ENCODE measurements at regions not wholly inside any gene's neighbourhood (a gene's known extent, or its start where the extent isn't known, plus 50 kb on each side); places are given as distances from the start of the nearest gene placed in this dataset.

DNA sequence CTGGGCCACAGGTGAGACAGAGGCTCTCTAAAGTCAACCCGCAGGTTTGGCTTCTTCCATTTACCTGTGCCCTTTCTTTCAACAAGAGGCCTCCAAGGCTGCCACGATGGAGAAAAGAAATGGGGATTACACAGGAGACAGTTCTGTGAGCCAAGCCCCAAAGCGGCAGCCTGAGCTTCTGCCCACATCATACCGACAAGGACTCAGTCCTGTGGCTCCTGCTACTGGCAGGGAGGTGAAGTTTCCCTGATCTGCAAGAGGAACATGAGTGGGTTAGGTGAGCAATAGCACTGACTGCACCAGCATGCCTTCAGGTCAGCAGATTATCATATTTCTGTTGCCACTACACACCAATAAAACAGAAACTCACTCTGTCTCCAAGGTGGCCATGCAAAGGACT lies 800.0 kb downstream of the KCNJ18 start:
- Histone ChIP-seq H3K27ac (no peak overlapping the region), H3K9ac (ENCODE audit: insufficient read length) (no peak overlapping the region), H3K4me3 (no peak overlapping the region), H3K9me3 (ENCODE audit: low read depth, low read length) (no peaks in the 10 kb centered on the region), H3K36me3 (ENCODE audit: insufficient read depth, low read length) (no peaks in the 10 kb centered on the region)
- no peak for TF ChIP-seq POLR2AphosphoS5 (IDR thresholded peaks at IDR 0.05; ENCODE audit: borderline replicate concordance, low read depth, low read length)
- no peak for TF ChIP-seq FOXP2 (optimal IDR thresholded peaks at IDR 0.05; ENCODE audit: control extremely low read depth, extremely low read length, insufficient read depth)
- no peak for TF ChIP-seq EZH2 (IDR thresholded peaks at IDR 0.05)
- no peak for DNase-seq (ENCODE audit: low read depth, low spot score)

- Histone ChIP-seq H3K4me3 (no peak overlapping the region), H3K27ac (no peak overlapping the region), H3K9me3 (ENCODE audit: low read depth, low read length) (no peaks in the 10 kb centered on the region), H3K36me3 (ENCODE audit: insufficient read depth, low read length) (no peaks in the 10 kb centered on the region), H3K9ac (ENCODE audit: insufficient read length) (no peak overlapping the region)
- TF ChIP-seq POLR2AphosphoS5 (IDR thresholded peaks at IDR 0.05; ENCODE audit: borderline replicate concordance, low read depth, low read length) (no peak), EZH2 (IDR thresholded peaks at IDR 0.05) (no peak), FOXP2 (optimal IDR thresholded peaks at IDR 0.05; ENCODE audit: control extremely low read depth, extremely low read length, insufficient read depth) (no peak)
- DNase-seq (ENCODE audit: low read depth, low spot score): no peak
Measured at GRCh38 chr17:22496450-22496849, 804.1 kb downstream of the KCNJ18 start.

DNA sequence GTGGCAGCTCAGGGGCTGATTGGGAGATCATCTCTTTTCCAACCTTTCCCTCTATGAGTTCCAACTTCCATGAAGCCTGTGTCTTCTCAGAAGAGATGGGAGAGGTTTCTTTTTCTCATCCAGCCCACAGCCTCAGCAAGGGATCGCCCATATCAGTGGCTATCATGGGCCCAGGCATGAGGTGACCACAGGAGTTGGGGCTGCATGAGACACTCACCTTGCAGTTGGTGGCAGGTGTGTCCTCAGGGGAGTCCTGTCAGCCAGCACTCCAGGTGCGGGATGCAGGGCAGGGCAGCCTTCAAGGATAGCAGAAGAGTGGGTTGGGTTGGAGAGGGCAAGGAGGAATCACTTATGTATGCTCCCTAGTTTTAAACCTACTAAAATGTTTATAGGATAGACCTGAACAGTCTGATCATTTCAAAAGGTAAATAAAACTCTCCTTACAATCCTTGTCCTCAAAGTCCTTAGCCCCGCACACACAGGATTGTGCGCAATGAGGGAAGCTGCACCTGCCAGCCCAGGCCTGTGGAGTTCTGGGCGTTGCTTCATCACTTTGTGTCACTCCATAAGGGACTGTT lies 811.1 kb downstream of the KCNJ18 start:
- H3K27ac ChIP-seq: no peak overlapping the region
- no peak overlapping the region for H3K4me3 ChIP-seq
- no peak overlapping the region for H3K9ac ChIP-seq (ENCODE audit: insufficient read length)
- no peak for DNase-seq (ENCODE audit: low read depth, low spot score)
- TF ChIP-seq FOXP2 (optimal IDR thresholded peaks at IDR 0.05; ENCODE audit: control extremely low read depth, extremely low read length, insufficient read depth): no peak
- TF ChIP-seq EZH2 (IDR thresholded peaks at IDR 0.05): no peak
- no peak for TF ChIP-seq POLR2AphosphoS5 (IDR thresholded peaks at IDR 0.05; ENCODE audit: borderline replicate concordance, low read depth, low read length)
- no peaks in the 10 kb centered on the region for H3K36me3 ChIP-seq (ENCODE audit: insufficient read depth, low read length)
- no peaks in the 10 kb centered on the region for H3K9me3 ChIP-seq (ENCODE audit: low read depth, low read length)

GRCh38 chr17:22505660-22506059 lies 813.3 kb downstream of the KCNJ18 start:
- TF ChIP-seq EZH2 (IDR thresholded peaks at IDR 0.05): no peak
- no peak for TF ChIP-seq POLR2AphosphoS5 (IDR thresholded peaks at IDR 0.05; ENCODE audit: borderline replicate concordance, low read depth, low read length)
- no peak for TF ChIP-seq FOXP2 (optimal IDR thresholded peaks at IDR 0.05; ENCODE audit: control extremely low read depth, extremely low read length, insufficient read depth)
- no peak overlapping the region for H3K27ac ChIP-seq
- H3K9me3 ChIP-seq (ENCODE audit: low read depth, low read length): no peaks in the 10 kb centered on the region
- no peaks in the 10 kb centered on the region for H3K36me3 ChIP-seq (ENCODE audit: insufficient read depth, low read length)
- no peak overlapping the region for H3K9ac ChIP-seq (ENCODE audit: insufficient read length)
- DNase-seq (ENCODE audit: low read depth, low spot score): no peak
- no peak overlapping the region for H3K4me3 ChIP-seq

DNA sequence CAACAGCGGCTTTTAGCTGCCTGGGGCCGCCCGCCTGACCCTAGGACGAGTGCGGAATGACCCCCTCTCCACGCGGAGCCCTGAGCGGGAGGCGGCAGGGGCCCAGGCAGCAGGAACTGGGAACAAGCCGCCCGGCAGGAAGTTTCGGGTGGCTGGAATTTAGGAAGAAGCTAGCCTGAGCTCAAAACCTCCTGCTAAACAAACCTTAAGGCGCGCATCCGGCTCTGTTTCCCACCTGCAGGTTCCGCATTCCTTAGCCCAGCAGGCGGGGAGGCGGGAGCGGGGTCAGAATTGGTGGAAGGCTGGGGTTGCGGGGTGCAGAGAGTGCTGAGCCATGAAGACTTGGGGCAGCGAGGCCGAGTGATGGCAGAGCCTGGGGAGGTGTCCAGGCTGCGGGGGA lies 813.9 kb downstream of the KCNJ18 start:
- TF ChIP-seq FOXP2 (optimal IDR thresholded peaks at IDR 0.05; ENCODE audit: control extremely low read depth, extremely low read length, insufficient read depth) (no peak), EZH2 (IDR thresholded peaks at IDR 0.05) (no peak)
- no peak for DNase-seq (ENCODE audit: low read depth, low spot score)
- Histone ChIP-seq H3K36me3 (ENCODE audit: insufficient read depth, low read length) (no peaks in the 10 kb centered on the region), H3K27ac (no peak overlapping the region), H3K9me3 (ENCODE audit: low read depth, low read length) (no peaks in the 10 kb centered on the region), H3K9ac (ENCODE audit: insufficient read length) (no peak overlapping the region), H3K4me3 (no peak overlapping the region)

- no peak for DNase-seq (ENCODE audit: low read depth, low spot score)
- H3K9me3 ChIP-seq (ENCODE audit: low read depth, low read length): no peaks in the 10 kb centered on the region
- TF ChIP-seq FOXP2 (optimal IDR thresholded peaks at IDR 0.05; ENCODE audit: control extremely low read depth, extremely low read length, insufficient read depth) (no peak), EZH2 (IDR thresholded peaks at IDR 0.05) (no peak), POLR2AphosphoS5 (IDR thresholded peaks at IDR 0.05; ENCODE audit: borderline replicate concordance, low read depth, low read length) (no peak)
- H3K27ac ChIP-seq: no peak overlapping the region
- H3K36me3 ChIP-seq (ENCODE audit: insufficient read depth, low read length): no peaks in the 10 kb centered on the region
- H3K4me3 ChIP-seq: no peak overlapping the region
- no peak overlapping the region for H3K9ac ChIP-seq (ENCODE audit: insufficient read length)
Measured at GRCh38 chr17:22506861-22507260, 814.5 kb downstream of the KCNJ18 start.

GRCh38 chr17:22507823-22508222 lies 815.5 kb downstream of the KCNJ18 start:
- no peaks in the 10 kb centered on the region for H3K9me3 ChIP-seq (ENCODE audit: low read depth, low read length)

GRCh38 chr17:22510504-22510903 lies 818.2 kb downstream of the KCNJ18 start:
- H3K9ac ChIP-seq (ENCODE audit: insufficient read length): no peak overlapping the region

More at GRCh38 chr17:22507823-22508222, 815.5 kb downstream of the KCNJ18 start:
- H3K27ac ChIP-seq: no peak overlapping the region
- no peak overlapping the region for H3K9ac ChIP-seq (ENCODE audit: insufficient read length)
- no peak overlapping the region for H3K4me3 ChIP-seq
- H3K36me3 ChIP-seq (ENCODE audit: insufficient read depth, low read length): no peaks in the 10 kb centered on the region
- TF ChIP-seq EZH2 (IDR thresholded peaks at IDR 0.05) (no peak), POLR2AphosphoS5 (IDR thresholded peaks at IDR 0.05; ENCODE audit: borderline replicate concordance, low read depth, low read length) (no peak), FOXP2 (optimal IDR thresholded peaks at IDR 0.05; ENCODE audit: control extremely low read depth, extremely low read length, insufficient read depth) (no peak)
- no peak for DNase-seq (ENCODE audit: low read depth, low spot score)

GRCh38 chr17:22511431-22511830 lies 819.1 kb downstream of the KCNJ18 start:
- no peaks in the 10 kb centered on the region for H3K9me3 ChIP-seq (ENCODE audit: low read depth, low read length)
- no peak overlapping the region for H3K27ac ChIP-seq
- DNase-seq (ENCODE audit: low read depth, low spot score): no peak
- H3K36me3 ChIP-seq (ENCODE audit: insufficient read depth, low read length): no peaks in the 10 kb centered on the region
- H3K4me3 ChIP-seq: no peak overlapping the region
- H3K9ac ChIP-seq (ENCODE audit: insufficient read length): no peak overlapping the region
- TF ChIP-seq POLR2AphosphoS5 (IDR thresholded peaks at IDR 0.05; ENCODE audit: borderline replicate concordance, low read depth, low read length) (no peak), EZH2 (IDR thresholded peaks at IDR 0.05) (no peak), FOXP2 (optimal IDR thresholded peaks at IDR 0.05; ENCODE audit: control extremely low read depth, extremely low read length, insufficient read depth) (no peak)

More at GRCh38 chr17:22510504-22510903, 818.2 kb downstream of the KCNJ18 start:
- H3K36me3 ChIP-seq (ENCODE audit: insufficient read depth, low read length): no peaks in the 10 kb centered on the region
- DNase-seq (ENCODE audit: low read depth, low spot score): no peak
- no peak overlapping the region for H3K27ac ChIP-seq
- TF ChIP-seq POLR2AphosphoS5 (IDR thresholded peaks at IDR 0.05; ENCODE audit: borderline replicate concordance, low read depth, low read length): no peak
- TF ChIP-seq EZH2 (IDR thresholded peaks at IDR 0.05): no peak
- TF ChIP-seq FOXP2 (optimal IDR thresholded peaks at IDR 0.05; ENCODE audit: control extremely low read depth, extremely low read length, insufficient read depth): no peak
- H3K9me3 ChIP-seq (ENCODE audit: low read depth, low read length): no peaks in the 10 kb centered on the region
- H3K4me3 ChIP-seq: no peak overlapping the region
